ENCODE measurements at regions not wholly inside any gene's neighbourhood (a gene's known extent, or its start where the extent isn't known, plus 50 kb on each side); places are given as distances from the start of the nearest gene placed in this dataset.

GRCh38 chr4:131046821-131047220, 1950.9 kb downstream of the C4orf33 start:
- no peak for DNase-seq (ENCODE audit: low read depth)

GRCh38 chr4:131052646-131053045, 1956.7 kb downstream of the C4orf33 start:
- no peak for DNase-seq (ENCODE audit: low read depth)

- DNase-seq (ENCODE audit: low read depth): no peak
These were observed 1958.6 kb downstream of the C4orf33 start for GRCh38 chr4:131054489-131055019.

- no peak for DNase-seq (ENCODE audit: low read depth)
These were observed 1965.8 kb downstream of the C4orf33 start for GRCh38 chr4:131061734-131062133.

- no peak for DNase-seq (ENCODE audit: low read depth)
These were observed 1967.9 kb downstream of the C4orf33 start for GRCh38 chr4:131063878-131064277.

DNA sequence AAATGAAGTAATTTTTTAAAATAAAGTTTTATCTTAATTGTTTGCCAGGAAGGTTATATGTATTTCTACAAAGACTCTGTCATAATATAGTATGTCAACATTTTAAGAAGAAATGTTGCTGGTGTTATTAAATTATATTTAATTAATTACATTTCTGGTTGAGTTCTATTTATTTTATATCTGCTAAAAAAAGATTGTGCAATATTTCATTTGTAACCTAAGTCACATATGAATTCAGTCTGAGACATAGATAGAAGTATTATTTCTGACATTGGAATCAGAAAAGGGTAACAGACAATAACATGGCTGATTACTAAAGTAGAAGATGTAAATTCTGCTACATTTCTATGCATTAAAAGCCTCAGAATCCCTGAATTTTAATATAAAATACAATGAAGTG, 1985.1 kb downstream of the C4orf33 start:
- no peak for DNase-seq (ENCODE audit: low read depth)

GRCh38 chr4:131084997-131085396, 1989.0 kb downstream of the C4orf33 start:
- DNase-seq (ENCODE audit: low read depth): no peak

DNA sequence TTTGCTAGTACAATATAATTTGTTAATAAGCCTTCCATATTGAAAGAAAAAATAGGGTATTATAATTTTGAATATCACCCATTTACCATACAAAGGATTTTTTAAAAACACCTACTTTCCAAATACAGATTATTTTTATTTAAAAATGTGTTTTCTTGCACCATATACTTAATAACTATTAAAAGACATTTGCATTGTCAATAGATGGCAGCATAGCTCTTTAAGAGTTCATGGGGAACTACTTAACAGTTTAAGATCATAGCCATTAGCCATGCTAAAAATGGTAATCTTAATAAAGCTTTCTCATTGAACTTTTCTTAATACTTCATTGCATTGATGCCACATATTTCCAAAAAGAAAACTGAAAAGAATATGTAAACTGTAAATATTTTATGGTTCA, 1995.9 kb downstream of the C4orf33 start:
- peak; percentile 0 for DNase-seq (ENCODE audit: low read depth)

DNA sequence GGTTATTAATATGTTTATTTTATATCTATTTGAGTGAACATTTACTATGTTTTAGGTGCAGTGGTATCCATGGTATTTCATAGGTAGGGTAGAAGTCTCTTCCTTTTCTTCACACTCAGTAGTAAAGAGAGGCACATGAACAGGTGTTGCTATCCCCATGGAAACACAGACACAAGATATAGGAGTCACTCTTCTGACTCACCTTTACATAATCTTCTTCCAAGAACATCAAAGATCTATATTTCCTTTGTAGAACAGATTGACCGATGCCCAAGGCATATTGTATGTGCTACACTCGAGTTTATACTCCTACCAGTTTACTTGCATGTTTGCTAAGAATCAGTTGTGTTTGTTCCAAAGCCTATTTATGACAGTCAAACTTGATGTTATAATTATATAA, 1997.4 kb downstream of the C4orf33 start:
- no peak for DNase-seq (ENCODE audit: low read depth)

GRCh38 chr4:131098976-131099375, 2003.0 kb downstream of the C4orf33 start:
- no peak for DNase-seq (ENCODE audit: low read depth)

DNA sequence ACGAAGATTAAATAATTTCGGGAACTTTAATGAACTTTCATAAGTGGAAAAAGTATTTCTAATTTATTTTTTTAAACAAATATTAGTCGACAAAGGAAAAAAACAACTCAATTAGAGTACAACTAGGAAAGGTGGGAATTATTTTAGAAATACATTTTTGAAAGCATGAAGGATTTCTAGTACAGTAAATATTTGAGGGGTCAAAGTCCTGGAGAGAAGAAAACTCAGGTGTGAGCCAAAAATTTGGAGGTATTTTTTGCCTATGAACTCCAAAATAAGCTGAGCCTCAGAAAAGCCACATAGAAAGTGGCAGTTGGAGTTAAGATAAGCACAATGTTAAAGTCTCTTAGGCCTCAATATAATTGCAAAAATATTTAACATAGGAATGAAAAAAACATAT, 2017.3 kb downstream of the C4orf33 start:
- DNase-seq (ENCODE audit: low read depth): no peak

DNA sequence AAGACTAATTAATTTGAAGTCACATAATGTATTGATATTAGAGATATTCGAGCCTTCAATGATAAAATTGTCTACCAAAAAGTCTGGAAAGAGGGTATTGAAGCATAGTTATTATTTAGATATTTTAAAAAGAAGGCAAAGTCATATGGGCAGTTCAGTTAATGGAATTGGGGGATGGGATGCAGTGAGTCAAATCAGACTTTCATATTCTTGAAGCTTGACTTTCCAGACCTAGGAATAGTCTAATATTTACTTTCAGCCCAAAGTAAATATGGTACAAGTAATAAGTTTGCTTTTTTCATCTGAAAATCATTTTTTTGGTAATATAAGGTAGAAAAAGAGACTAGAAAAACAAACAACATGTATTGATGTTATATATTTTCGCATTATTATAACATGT, 2017.8 kb downstream of the C4orf33 start:
- no peak for DNase-seq (ENCODE audit: low read depth)

DNA sequence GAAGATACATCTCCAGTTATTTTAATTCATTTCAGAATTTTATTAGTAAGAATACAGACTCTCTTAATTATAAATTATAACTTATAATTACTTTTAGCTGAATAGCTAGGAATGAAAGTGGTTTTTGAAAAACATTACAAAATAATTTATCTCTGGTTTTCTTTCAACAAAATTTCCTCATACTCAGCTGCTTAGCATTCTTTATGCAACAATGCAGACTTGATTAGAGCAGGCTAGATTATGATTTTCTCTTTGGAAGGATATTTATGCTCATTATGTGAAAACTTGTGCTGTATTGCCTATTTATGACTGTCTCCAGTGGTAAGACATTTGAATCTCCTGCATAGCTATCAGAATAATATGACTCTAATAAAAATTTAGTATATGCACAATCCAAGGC, 2023.7 kb downstream of the C4orf33 start:
- no peak for DNase-seq (ENCODE audit: low read depth)

DNA sequence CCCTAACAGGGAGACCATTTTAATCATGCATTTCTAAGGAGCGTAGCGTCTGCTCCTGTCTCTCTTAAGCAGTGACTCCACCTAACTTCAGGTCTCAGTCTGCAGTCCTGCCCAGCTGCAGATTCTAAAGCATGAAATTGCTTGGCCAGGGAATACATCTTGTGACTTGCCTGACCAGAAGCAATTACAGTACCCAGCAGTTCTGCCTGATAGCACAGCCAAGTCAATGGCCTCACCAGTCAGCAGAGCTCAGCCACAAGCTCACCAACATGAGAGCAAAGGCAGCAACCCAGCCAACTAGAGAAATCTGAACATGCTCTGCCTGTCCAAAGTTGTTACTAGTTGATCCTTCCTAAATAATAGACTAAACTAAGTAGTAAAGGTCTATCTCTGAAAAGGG, 2011.9 kb upstream of the PCDH10 start:
- DNase-seq (ENCODE audit: low read depth): no peak

GRCh38 chr4:131159261-131159660, 1989.8 kb upstream of the PCDH10 start:
- no peak for DNase-seq (ENCODE audit: low read depth)

DNA sequence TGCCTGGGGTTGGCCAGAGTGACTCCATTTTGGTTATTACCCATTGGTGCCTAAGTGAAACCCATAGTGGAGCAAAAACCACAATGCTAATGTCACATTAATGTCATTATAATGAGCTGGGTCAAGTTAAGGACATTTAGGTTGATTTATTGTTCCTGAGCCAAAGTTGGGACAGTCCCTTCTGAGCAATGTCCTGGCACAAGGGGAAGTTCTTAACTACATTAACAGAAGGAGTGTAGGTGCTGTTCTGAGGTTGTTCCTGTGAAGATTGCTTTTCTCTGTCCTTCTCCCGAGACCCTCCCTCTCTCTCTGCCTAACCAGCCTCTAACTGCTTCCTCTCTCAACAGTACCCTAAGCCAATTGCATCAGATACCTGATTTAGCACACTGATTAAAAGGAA, 1956.8 kb upstream of the PCDH10 start:
- no peak for DNase-seq (ENCODE audit: low read depth)

GRCh38 chr4:131207589-131207988, 1941.5 kb upstream of the PCDH10 start:
- no peak for DNase-seq (ENCODE audit: low read depth)

DNA sequence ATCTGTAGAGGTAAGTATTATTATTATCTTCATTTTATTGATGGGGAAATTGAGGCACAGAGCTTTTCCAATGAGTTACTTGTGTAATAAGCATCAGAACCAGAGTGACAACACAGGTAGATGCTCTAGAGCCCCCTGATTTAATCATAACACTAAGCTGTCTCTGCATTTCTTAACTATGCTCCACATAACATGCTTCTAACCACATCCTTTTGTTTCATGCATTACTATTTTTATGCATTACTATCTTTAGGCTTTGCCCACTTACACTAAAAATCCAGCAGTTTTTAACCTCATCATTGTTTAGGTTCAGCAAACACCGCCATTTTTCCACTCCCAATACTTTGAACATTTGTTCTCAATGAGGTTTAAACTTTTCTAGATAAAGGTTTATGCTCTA, 1900.8 kb upstream of the PCDH10 start:
- DNase-seq (ENCODE audit: low read depth): no peak

- no peak for DNase-seq (ENCODE audit: low read depth)
These were observed 1897.8 kb upstream of the PCDH10 start for GRCh38 chr4:131251321-131251720.

GRCh38 chr4:131257241-131257640, 1891.9 kb upstream of the PCDH10 start:
- DNase-seq (ENCODE audit: low read depth): no peak

DNA sequence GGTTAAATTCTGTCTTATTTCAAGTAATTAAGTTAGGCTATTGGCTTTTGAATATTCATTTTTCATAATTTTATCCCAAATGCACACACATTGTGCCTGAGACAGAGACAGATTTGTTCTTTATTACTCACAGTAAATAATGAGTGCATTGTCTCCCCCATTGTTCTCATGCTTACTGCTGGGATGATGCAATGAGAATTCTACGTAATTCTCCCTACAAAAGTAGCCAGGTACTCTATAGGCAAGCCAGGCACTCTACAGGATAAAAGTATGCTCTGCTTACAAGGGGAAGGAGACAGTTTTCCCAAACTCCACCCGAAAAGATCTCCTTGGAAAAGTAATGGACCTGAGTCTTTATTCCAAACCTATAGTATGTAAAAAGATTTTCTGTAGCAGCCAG, 1890.7 kb upstream of the PCDH10 start:
- no peak for DNase-seq (ENCODE audit: low read depth)

DNA sequence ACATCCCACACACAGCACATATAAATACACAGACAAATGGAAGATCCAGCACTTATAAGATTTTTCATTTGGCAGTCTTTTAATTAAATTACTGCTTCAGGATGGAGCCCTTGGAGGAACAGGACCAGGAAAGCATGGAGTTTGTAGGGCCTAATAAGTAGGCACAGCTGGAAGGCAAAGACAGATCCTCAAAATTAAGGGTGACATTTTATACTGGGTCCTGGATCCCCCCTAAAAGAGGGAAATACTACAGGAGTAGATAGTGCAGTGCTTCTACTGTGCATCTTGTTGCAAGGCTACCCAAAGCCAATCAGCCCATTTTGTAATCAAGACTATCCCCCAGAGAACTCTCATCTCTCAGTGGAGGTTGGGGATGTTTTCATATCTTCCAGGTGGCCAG, 1860.7 kb upstream of the PCDH10 start:
- no peak for DNase-seq (ENCODE audit: low read depth)

DNA sequence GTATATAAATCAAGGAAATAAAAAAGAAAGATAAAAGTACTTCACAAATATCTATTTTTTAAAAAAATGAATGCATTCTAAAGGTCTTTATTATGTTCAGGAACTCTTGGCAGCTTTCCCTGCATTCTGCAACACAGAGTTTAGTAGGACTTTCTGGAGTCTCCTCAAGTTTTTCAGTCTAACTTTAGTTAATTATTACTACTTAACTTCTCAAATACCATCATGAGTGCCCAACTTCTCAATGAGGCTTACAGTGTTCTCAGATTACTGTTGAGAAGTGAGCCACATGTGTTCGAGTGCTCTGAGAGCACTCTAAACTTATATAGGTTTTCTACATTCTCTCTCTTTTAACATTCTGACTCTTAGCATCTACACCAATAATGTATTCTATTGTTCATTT, 1852.9 kb upstream of the PCDH10 start:
- no peak for DNase-seq (ENCODE audit: low read depth)

DNA sequence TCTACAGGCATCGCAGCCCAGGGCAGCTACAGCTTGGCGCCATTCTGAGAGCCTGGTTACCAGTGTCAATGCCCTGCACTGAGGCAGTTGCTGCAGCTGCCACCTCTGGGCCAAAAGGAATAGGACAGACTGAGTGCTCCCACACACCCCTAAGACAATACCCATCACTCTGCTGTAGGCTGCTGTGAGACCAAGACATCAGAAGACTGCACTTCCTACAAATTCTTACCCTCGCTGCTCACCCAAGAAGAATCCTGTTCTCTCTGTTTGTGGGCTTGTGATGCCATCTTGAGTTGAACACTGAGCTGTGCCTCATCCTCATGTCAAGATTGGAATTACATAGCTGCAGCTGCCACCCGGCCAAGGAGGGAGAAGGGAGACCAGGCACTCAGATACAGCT, 1847.0 kb upstream of the PCDH10 start:
- DNase-seq (ENCODE audit: low read depth): no peak

DNA sequence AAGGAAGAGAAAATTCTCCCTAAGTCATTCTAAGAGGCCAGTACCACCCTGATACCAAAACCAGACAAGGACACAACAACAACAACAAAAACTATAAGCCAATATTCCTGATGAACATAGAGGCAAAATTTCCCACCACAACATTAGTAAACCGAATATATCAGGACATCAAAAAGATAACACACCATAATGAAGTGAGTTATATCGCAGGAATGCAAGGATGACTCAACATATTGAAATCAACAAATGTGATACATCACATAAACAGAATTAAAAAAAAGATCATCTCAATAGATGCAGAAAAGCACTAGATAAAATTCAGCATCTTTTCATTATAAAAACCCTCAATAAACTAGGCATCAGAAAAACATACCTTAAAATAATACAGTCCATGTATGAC, 1844.4 kb upstream of the PCDH10 start:
- no peak for DNase-seq (ENCODE audit: low read depth)

Measured in GM04503 (cell line).